ENCODE measurements at regions not wholly inside any gene's neighbourhood (a gene's known extent, or its start where the extent isn't known, plus 50 kb on each side); places are given as distances from the start of the nearest gene placed in this dataset.

GRCh38 chr2:129880309-129880708, 99.2 kb upstream of the RAB6C start:
- Histone ChIP-seq H4K20me1 (no peaks in the 10 kb centered on the region), H3K4me2 (no peak overlapping the region), H3K4me1 (peaks cover 6 to 17% (median 13%) of the 10 kb centered on the region in 10 experiments; a peak in 17 of 20 replicates), H3K36me3 (no peaks in the 10 kb centered on the region), H3K9me3 (replicated peaks in 1 of 11) (no peaks in the 10 kb centered on the region), H3K27ac (no peak overlapping the region), H3K9ac (no peak overlapping the region), H3K27me3 (no peaks in the 10 kb centered on the region), H3K4me3 (no peak overlapping the region)
- TF ChIP-seq Cebpa-rat (IDR thresholded peaks at IDR 0.05): no peak

GRCh38 chr2:129880971-129881370, 98.5 kb upstream of the RAB6C start:
- Histone ChIP-seq H3K27me3 (no peaks in the 10 kb centered on the region), H3K4me3 (no peak overlapping the region), H3K9me3 (replicated peaks in 1 of 11) (no peaks in the 10 kb centered on the region), H3K27ac (no peak overlapping the region), H3K36me3 (no peaks in the 10 kb centered on the region), H3K9ac (no peak overlapping the region), H3K4me2 (no peak overlapping the region), H4K20me1 (no peaks in the 10 kb centered on the region), H3K4me1 (peaks cover 6 to 21% (median 13%) of the 10 kb centered on the region in 10 experiments; a peak in 17 of 20 replicates)
- TF ChIP-seq Cebpa-rat (IDR thresholded peaks at IDR 0.05): no peak

DNA sequence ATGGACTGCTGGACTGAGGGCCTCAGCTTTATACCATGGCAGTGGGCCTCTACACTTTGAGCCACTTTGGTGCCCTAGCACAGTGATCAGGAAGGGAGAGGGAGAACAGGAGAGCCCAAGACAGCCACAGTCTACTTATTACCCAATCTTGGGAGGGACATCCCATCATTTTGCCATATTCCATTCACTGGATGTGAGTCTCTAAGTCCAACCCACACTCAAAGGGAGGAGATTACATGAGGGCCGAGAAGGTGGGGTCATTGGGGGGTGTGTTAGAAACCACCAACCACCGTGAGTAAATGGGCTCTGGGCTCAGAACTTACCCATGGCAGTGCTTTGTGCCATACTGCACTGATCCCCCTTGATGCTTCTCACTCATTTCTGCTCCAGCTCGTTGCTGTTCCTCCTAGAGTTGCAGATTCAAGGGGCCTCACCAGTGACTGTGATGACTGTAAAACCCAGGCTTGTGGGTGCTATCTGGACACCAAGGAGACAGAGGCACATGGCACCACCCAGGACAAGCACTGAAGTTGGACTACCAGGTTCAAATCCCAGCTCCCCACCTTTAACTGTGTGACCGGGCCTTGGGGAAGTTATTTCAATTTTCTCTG, 97.6 kb upstream of the RAB6C start:
- no peak overlapping the region for H3K4me2 ChIP-seq
- H3K36me3 ChIP-seq: no peaks in the 10 kb centered on the region
- H3K9ac ChIP-seq: no peak overlapping the region
- H3K27me3 ChIP-seq: no peaks in the 10 kb centered on the region
- H3K4me3 ChIP-seq: no peak overlapping the region
- H4K20me1 ChIP-seq: no peaks in the 10 kb centered on the region
- no peaks in the 10 kb centered on the region for H3K9me3 ChIP-seq (replicated peaks in 1 of 11)
- no peak overlapping the region for H3K27ac ChIP-seq
- H3K4me1 ChIP-seq: peaks cover 1 to 14% (median 8%) of the 10 kb centered on the region in 10 experiments; a peak in 17 of 20 replicates
- TF ChIP-seq Cebpa-rat (IDR thresholded peaks at IDR 0.05): no peak

GRCh38 chr2:129882476-129882875, 97.0 kb upstream of the RAB6C start:
- Histone ChIP-seq H4K20me1 (no peaks in the 10 kb centered on the region), H3K4me2 (no peak overlapping the region), H3K36me3 (no peaks in the 10 kb centered on the region), H3K27ac (no peak overlapping the region), H3K27me3 (no peaks in the 10 kb centered on the region), H3K9ac (no peak overlapping the region), H3K9me3 (replicated peaks in 1 of 11) (no peaks in the 10 kb centered on the region), H3K4me1 (peaks cover 0 to 11% (median 5%) of the 10 kb centered on the region in 10 experiments; a peak in 10 of 20 replicates), H3K4me3 (no peak overlapping the region)
- no peak for TF ChIP-seq Cebpa-rat (IDR thresholded peaks at IDR 0.05)

DNA sequence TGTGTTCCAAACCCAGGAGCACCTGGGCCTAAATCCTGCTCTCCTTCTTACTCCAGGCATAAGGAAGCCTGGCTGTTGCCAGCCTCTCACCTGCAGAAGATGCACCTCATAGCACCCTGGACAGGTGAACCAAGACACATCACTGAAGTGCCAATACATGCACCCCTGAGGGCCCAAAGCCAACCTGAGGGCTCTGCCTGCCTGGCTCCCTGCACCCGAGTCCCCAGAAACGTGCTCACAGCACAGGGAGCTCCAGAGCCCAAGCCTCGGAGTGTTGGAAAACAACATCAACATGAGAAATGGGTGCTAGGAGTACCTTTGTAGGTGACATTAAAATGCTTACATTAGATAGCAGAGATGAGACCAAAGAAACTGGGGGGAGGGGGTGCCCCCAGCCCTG, 96.3 kb upstream of the RAB6C start:
- H3K4me2 ChIP-seq: no peak overlapping the region
- TF ChIP-seq Cebpa-rat (IDR thresholded peaks at IDR 0.05): no peak
- no peaks in the 10 kb centered on the region for H3K27me3 ChIP-seq
- no peak overlapping the region for H3K27ac ChIP-seq
- no peak overlapping the region for H3K4me3 ChIP-seq
- H3K9ac ChIP-seq: no peak overlapping the region
- H3K9me3 ChIP-seq (replicated peaks in 1 of 11): no peaks in the 10 kb centered on the region
- no peaks in the 10 kb centered on the region for H3K36me3 ChIP-seq
- H3K4me1 ChIP-seq: peaks cover 0 to 8% (median 1%) of the 10 kb centered on the region in 10 experiments; a peak in 8 of 20 replicates
- H4K20me1 ChIP-seq: no peaks in the 10 kb centered on the region

DNA sequence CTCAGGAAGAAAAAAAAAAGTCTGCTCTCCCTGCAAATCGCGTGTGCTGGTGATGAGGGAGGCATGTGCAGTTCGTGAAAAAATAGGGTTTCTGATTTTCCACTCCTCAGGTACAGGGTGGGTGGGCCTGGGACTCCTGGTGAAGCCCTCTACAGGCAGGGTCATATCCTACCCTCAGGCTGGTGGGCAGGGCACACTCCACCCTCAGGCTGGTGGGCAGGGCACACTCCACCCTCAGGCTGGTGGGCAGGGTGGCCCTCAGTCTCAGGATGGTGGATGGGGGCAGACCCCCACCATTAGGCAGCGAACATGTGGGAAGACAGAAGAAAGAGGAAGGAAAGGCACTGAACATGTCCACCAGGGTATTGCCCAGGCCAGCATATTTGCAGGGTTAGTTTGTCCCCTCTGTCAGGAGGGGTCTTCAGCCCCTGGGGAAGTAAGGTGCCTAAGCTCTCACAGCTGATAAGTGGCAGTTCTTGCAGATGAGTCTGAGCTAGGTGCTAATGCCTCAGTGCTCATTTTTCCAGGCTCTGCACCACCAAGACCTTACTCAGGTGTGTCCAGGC, 95.2 kb upstream of the RAB6C start:
- Histone ChIP-seq H3K27me3 (no peaks in the 10 kb centered on the region), H3K4me2 (no peak overlapping the region), H3K9ac (no peak overlapping the region), H3K9me3 (replicated peaks in 1 of 11) (no peaks in the 10 kb centered on the region), H3K4me3 (no peak overlapping the region), H3K4me1 (peaks cover 0 to 4% (median 0%) of the 10 kb centered on the region in 10 experiments; a peak in 2 of 20 replicates), H3K27ac (no peak overlapping the region), H4K20me1 (no peaks in the 10 kb centered on the region), H3K36me3 (no peaks in the 10 kb centered on the region)
- no peak for TF ChIP-seq Cebpa-rat (IDR thresholded peaks at IDR 0.05)

GRCh38 chr2:129885735-129886134, 93.7 kb upstream of the RAB6C start:
- Histone ChIP-seq H3K27me3 (no peaks in the 10 kb centered on the region), H3K4me2 (no peak overlapping the region), H3K36me3 (no peaks in the 10 kb centered on the region), H3K27ac (no peak overlapping the region), H4K20me1 (no peaks in the 10 kb centered on the region), H3K4me1 (peaks cover 0 to 4% (median 0%) of the 10 kb centered on the region in 10 experiments; a peak in 2 of 20 replicates), H3K9ac (no peak overlapping the region), H3K9me3 (replicated peaks in 1 of 11) (no peaks in the 10 kb centered on the region), H3K4me3 (no peak overlapping the region)
- no peak for TF ChIP-seq Cebpa-rat (IDR thresholded peaks at IDR 0.05)

DNA sequence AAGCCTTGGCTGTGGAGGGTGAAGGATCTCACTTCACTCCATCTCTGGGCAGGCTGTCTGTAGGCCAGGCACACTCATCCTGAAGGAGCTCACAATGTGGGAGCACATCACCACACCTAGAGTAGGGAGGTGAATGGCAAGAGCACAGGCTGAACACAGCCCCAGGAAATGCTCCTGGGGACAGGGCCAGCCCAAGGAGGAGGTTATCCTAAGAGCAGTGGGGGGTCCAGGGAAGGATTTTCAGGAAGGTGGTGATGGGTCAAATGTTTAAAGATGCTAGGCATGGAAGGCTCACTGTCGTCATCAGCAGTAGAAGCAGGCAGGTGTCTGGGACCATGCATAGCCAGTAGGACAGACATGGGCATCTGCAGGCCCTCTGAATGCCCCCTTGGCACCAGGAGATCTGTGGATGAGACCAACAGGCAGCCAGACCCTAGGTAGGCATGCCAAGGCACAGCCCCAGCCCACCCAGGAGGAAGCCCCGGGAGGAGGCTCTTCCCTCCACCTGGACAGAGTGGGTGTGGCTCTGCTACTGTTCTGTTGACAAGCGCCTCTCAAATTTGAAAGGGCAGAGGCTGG, 91.7 kb upstream of the RAB6C start:
- Histone ChIP-seq H3K27me3 (no peaks in the 10 kb centered on the region), H3K27ac (no peak overlapping the region), H3K9ac (no peak overlapping the region), H4K20me1 (no peaks in the 10 kb centered on the region; a peak in 1 of 22 replicates), H3K9me3 (replicated peaks in 1 of 11) (no peaks in the 10 kb centered on the region), H3K36me3 (no peaks in the 10 kb centered on the region), H3K4me3 (no peak overlapping the region), H3K4me2 (no peak overlapping the region), H3K4me1 (peaks cover 0 to 4% (median 0%) of the 10 kb centered on the region in 10 experiments; a peak in 2 of 20 replicates)
- no peak for TF ChIP-seq Cebpa-rat (IDR thresholded peaks at IDR 0.05)

- Histone ChIP-seq H3K27me3 (no peaks in the 10 kb centered on the region), H3K27ac (no peak overlapping the region)
Measured at GRCh38 chr2:129888461-129888860, 91.0 kb upstream of the RAB6C start.

More at GRCh38 chr2:129888461-129888860, 91.0 kb upstream of the RAB6C start:
- no peaks in the 10 kb centered on the region for H3K9me3 ChIP-seq (replicated peaks in 1 of 11)
- TF ChIP-seq Cebpa-rat (IDR thresholded peaks at IDR 0.05): no peak
- no peak overlapping the region for H3K4me2 ChIP-seq
- H4K20me1 ChIP-seq: no peaks in the 10 kb centered on the region; a peak in 1 of 22 replicates
- no peak overlapping the region for H3K4me3 ChIP-seq
- peaks cover 0 to 4% (median 0%) of the 10 kb centered on the region in 10 experiments; a peak in 2 of 20 replicates for H3K4me1 ChIP-seq
- no peak overlapping the region for H3K9ac ChIP-seq
- no peaks in the 10 kb centered on the region for H3K36me3 ChIP-seq

Measured in BLaER1 treated with 17β-estradiol and CSF1 and Interleukin-3, amounts not matched to agents 10 nM and 100 nM (cell line).